HG03025 (cell line): ENCODE measurements at regions not wholly inside any gene's neighbourhood (a gene's known extent, or its start where the extent isn't known, plus 50 kb on each side); places are given as distances from the start of the nearest gene placed in this dataset.
"Not testable (repeated sequence)": the region's sequence is repeated elsewhere in the genome, so short reads cannot be mapped to it uniquely, and the experiment has no call there.

Source experiments
- ATAC-seq: cut with Tn5 transposase; IDR thresholded peaks from one replicate; pipeline ENCODE4 v1.9.1; 2021; ENCODE audit warnings: mild to moderate bottlenecking, moderate library complexity; ENCODE audit not compliant: unreplicated experiment, low FRiP score

GRCh38 chr3:153980252-153980590 lies 141.0 kb upstream of the ARHGEF26 start:
- no peak for ATAC-seq

GRCh38 chr3:153997364-153997763 lies 123.8 kb upstream of the ARHGEF26 start:
- ATAC-seq: not testable (repeated sequence)

GRCh38 chr3:154003649-154004048 lies 117.5 kb upstream of the ARHGEF26 start:
- ATAC-seq: no peak

- ATAC-seq: no peak
Observed at GRCh38 chr3:154011036-154011435, 110.2 kb upstream of the ARHGEF26 start.

GRCh38 chr3:154013736-154014135 lies 107.5 kb upstream of the ARHGEF26 start:
- ATAC-seq: no peak

GRCh38 chr3:154015307-154015706 lies 105.9 kb upstream of the ARHGEF26 start:
- ATAC-seq: no peak

- no peak for ATAC-seq
Observed at GRCh38 chr3:154018100-154018696, 103.0 kb upstream of the ARHGEF26 start.

GRCh38 chr3:154022606-154023005 lies 98.6 kb upstream of the ARHGEF26 start:
- ATAC-seq: no peak

GRCh38 chr3:154023148-154023547 lies 98.0 kb upstream of the ARHGEF26 start:
- ATAC-seq: no peak

GRCh38 chr3:154025007-154025406 lies 96.2 kb upstream of the ARHGEF26 start:
- ATAC-seq: no peak

- ATAC-seq: no peak
Observed at GRCh38 chr3:154029926-154030325, 91.3 kb upstream of the ARHGEF26 start.

- no peak for ATAC-seq
Observed at GRCh38 chr3:154034797-154035330, 86.3 kb upstream of the ARHGEF26 start.

- no peak for ATAC-seq
Observed at GRCh38 chr3:154040283-154040682, 80.9 kb upstream of the ARHGEF26 start.

GRCh38 chr3:154044671-154045070 lies 76.5 kb upstream of the ARHGEF26 start:
- ATAC-seq: no peak

GRCh38 chr3:154050216-154050615 lies 71.0 kb upstream of the ARHGEF26 start:
- no peak for ATAC-seq

- no peak for ATAC-seq
Observed at GRCh38 chr3:154050766-154051165, 70.4 kb upstream of the ARHGEF26 start.

- no peak for ATAC-seq
Observed at GRCh38 chr3:154059833-154060232, 61.4 kb upstream of the ARHGEF26 start.

GRCh38 chr3:154060238-154061000 lies 60.8 kb upstream of the ARHGEF26 start:
- ATAC-seq: no peak

GRCh38 chr3:154061001-154061370 lies 60.2 kb upstream of the ARHGEF26 start:
- no peak for ATAC-seq

GRCh38 chr3:154062513-154062912 lies 58.7 kb upstream of the ARHGEF26 start:
- no peak for ATAC-seq

GRCh38 chr3:154071146-154071545 lies 50.0 kb upstream of the ARHGEF26 start:
- ATAC-seq: no peak
